ENCODE measurements at regions not wholly inside any gene's neighbourhood (a gene's known extent, or its start where the extent isn't known, plus 50 kb on each side); places are given as distances from the start of the nearest gene placed in this dataset.

GRCh38 chr1:38785285-38786039 is 74.1 kb downstream of the RRAGC start:
- TF ChIP-seq, protein P1, sequence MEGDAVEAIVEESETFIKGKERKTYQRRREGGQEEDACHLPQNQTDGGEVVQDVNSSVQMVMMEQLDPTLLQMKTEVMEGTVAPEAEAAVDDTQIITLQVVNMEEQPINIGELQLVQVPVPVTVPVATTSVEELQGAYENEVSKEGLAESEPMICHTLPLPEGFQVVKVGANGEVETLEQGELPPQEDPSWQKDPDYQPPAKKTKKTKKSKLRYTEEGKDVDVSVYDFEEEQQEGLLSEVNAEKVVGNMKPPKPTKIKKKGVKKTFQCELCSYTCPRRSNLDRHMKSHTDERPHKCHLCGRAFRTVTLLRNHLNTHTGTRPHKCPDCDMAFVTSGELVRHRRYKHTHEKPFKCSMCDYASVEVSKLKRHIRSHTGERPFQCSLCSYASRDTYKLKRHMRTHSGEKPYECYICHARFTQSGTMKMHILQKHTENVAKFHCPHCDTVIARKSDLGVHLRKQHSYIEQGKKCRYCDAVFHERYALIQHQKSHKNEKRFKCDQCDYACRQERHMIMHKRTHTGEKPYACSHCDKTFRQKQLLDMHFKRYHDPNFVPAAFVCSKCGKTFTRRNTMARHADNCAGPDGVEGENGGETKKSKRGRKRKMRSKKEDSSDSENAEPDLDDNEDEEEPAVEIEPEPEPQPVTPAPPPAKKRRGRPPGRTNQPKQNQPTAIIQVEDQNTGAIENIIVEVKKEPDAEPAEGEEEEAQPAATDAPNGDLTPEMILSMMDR (conservative IDR thresholded peaks at IDR 0.05; ENCODE audit: low read length): no peak
- TF ChIP-seq EZH2phosphoT487 (IDR thresholded peaks at IDR 0.05; ENCODE audit: borderline replicate concordance, low read depth, low read length): no peak
